Peyer's patch (tissue), 4 donors: ENCODE measurements at regions not wholly inside any gene's neighbourhood (a gene's known extent, or its start where the extent isn't known, plus 50 kb on each side); places are given as distances from the start of the nearest gene placed in this dataset.
"Not testable (repeated sequence)": the region's sequence is repeated elsewhere in the genome, so short reads cannot be mapped to it uniquely, and the experiment has no call there.

Experiments used
- DNase-seq, 3 donors: peaks; one replicate each; pipeline ENCODE4 v3.0.0-alpha.2; 2017 to 2019
- H3K27ac ChIP-seq, 4 donors: fragments of 200-600 bp; sonication (generic); one replicate each; pipeline ENCODE4 v1.5.1; 2016 to 2019
- H3K27me3 ChIP-seq, 2 donors: fragments of 200-600 bp; sonication (generic); one replicate each; pipeline ENCODE4 v1.5.1; 2019
- H3K36me3 ChIP-seq, 3 donors: fragments of 200-600 bp; sonication (generic); one replicate each; pipeline ENCODE4 v1.5.1; 2016 to 2019
- H3K4me1 ChIP-seq, 4 donors: fragments of 200-600 bp; sonication (generic); one replicate each; pipeline ENCODE4 v1.5.1; 2016 to 2019
- H3K4me3 ChIP-seq, 4 donors: fragments of 200-600 bp; sonication (generic); 1 replicate in 3 of 4; 2 replicates in 1 of 4; pipeline ENCODE4 v1.5.1; 2016 to 2019; ENCODE audit warnings: mild to moderate bottlenecking in 1 of 4
- H3K9me3 ChIP-seq, 4 donors: fragments of 200-600 bp; sonication (generic); one replicate each; pipeline ENCODE4 v1.5.1; 2016 to 2019; ENCODE audit warnings: mild to moderate bottlenecking in 1 of 4
- POLR2A ChIP-seq, 2 donors: fragments of 450-650 bp; IDR thresholded peaks; one replicate each; pipeline ENCODE4 v1.5.1; 2017; ENCODE audit warnings: antibody characterized with exemption in 2 of 2, mild to moderate bottlenecking in 2 of 2, moderate library complexity in 2 of 2
- TF ChIP-seq, protein P1 (sequence below), 6 experiments: fragments of 450-650 bp in 4 of 6; fragments of 200-600 bp in 2 of 6; sonication (generic) in 1 of 6; IDR thresholded peaks; one replicate each; pipeline ENCODE4 v1.5.1; 2017 to 2019; ENCODE audit warnings: antibody characterized with exemption in 6 of 6, mild to moderate bottlenecking in 3 of 6, moderate library complexity in 1 of 6

DNA sequence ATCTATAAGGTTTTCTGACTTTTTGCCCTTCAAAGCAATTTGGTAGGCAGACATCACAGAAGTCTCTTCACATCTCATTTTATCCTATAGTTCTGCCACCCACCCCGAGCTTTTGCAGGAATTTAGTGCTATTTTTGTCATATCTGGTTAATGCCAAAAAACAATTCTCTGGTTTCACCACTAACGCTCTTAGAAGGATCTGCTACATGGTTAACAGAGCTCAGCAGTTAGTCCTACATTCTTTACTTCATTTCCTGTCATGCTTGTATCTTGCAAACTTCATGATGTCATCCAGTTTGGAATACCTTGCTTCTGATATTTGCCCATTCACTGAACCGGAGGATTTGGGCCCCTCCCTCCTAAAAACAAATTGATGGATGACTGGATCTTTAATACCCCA lies 116.8 kb upstream of the SERPINE2 start:
- Histone ChIP-seq H3K4me3 (no peak overlapping the region), H3K27me3 (no peaks in the 10 kb centered on the region), H3K36me3 (no peaks in the 10 kb centered on the region), H3K27ac (no peak overlapping the region), H3K9me3 (no peaks in the 10 kb centered on the region), H3K4me1 (peaks cover 0 to 9% (median 0%) of the 10 kb centered on the region in 4 donors)
- TF ChIP-seq, protein P1, sequence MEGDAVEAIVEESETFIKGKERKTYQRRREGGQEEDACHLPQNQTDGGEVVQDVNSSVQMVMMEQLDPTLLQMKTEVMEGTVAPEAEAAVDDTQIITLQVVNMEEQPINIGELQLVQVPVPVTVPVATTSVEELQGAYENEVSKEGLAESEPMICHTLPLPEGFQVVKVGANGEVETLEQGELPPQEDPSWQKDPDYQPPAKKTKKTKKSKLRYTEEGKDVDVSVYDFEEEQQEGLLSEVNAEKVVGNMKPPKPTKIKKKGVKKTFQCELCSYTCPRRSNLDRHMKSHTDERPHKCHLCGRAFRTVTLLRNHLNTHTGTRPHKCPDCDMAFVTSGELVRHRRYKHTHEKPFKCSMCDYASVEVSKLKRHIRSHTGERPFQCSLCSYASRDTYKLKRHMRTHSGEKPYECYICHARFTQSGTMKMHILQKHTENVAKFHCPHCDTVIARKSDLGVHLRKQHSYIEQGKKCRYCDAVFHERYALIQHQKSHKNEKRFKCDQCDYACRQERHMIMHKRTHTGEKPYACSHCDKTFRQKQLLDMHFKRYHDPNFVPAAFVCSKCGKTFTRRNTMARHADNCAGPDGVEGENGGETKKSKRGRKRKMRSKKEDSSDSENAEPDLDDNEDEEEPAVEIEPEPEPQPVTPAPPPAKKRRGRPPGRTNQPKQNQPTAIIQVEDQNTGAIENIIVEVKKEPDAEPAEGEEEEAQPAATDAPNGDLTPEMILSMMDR (IDR thresholded peaks at IDR 0.05): no peak
- no peak for TF ChIP-seq POLR2A (IDR thresholded peaks at IDR 0.05)
- no peak for DNase-seq

DNA sequence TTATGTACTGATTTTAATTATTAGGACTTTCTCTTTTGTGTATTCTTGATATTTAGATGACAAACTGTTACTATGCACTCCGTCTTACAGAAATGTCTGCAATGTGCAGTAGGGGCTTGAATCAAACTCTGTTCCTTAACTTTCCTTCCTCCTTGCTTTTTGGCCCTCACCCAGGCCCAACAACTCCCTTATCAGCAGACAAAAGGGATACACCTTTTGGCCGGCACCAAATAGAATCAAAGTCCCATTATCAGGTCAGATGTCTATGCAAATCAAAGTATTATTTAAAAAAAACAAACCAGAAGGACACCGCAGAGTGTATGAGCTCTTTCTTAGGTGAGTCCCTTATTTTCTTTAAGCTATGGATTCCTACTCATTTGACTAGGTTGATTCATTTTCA lies 116.3 kb upstream of the SERPINE2 start:
- no peak for DNase-seq

DNA sequence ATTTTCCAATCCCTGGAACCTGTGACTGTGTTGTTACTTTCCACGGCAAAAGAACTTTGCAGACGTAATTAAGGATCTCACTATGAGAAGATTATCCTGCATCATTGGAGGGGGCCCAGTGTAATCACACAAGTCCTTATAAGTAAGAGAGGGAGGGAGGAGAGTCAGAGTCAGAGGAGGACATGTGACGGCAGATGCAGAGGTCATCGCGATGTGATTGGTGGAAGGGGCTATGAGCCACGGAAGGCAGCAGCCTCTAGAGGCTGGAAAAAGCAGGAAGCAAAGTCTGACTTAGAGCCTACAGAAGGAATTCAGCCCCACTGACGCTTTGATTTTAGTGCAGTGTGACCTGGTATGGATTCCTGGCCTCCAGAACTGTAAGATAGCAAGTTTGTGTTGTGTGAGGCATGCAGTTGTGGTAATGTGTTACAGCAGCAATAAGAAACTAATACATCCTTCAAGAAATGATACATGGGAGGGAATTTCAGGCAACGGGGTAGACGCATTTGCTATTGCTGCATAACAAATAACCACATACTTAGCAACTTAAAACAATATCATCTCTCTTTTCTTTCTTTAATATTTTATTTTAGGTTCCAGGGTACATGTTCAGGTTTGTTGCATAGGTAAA lies 112.7 kb upstream of the SERPINE2 start:
- no peak for DNase-seq
- Histone ChIP-seq H3K4me3 (no peak overlapping the region), H3K9me3 (no peaks in the 10 kb centered on the region), H3K4me1 (peaks cover 0 to 12% (median 1%) of the 10 kb centered on the region in 4 donors), H3K36me3 (no peaks in the 10 kb centered on the region), H3K27me3 (no peaks in the 10 kb centered on the region), H3K27ac (no peak overlapping the region)
- TF ChIP-seq, protein P1 (IDR thresholded peaks at IDR 0.05): no peak
- TF ChIP-seq POLR2A (IDR thresholded peaks at IDR 0.05): no peak

More for the DNA sequence above, 116.3 kb upstream of the SERPINE2 start:
- H3K4me3 ChIP-seq: no peak overlapping the region
- peaks cover 0 to 9% (median 0%) of the 10 kb centered on the region in 4 donors for H3K4me1 ChIP-seq
- peak overlapping the region in 1 of 4 donors; percentile 59 for H3K27ac ChIP-seq
- H3K9me3 ChIP-seq: no peaks in the 10 kb centered on the region
- no peaks in the 10 kb centered on the region for H3K36me3 ChIP-seq
- TF ChIP-seq, protein P1 (IDR thresholded peaks at IDR 0.05): no peak
- TF ChIP-seq POLR2A (IDR thresholded peaks at IDR 0.05): no peak
- no peaks in the 10 kb centered on the region for H3K27me3 ChIP-seq

DNA sequence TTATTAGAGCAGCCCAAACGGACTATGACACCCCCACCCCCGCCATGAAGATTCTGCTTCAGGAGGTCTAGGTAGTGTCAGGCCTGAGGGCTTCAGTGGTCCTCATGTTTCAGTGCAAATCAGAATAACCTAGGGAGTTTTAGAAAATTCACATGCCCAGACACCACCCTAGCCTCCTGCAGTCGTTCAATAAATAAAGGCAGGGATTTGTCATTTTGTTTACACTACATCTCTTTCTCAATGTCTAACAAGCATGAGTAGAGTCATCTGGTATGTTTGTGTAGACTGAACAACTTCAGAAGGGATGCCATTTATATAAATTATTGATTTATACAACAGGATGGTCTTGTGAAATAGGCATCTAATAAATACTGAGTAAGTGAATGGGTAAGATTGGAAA lies 112.1 kb upstream of the SERPINE2 start:
- H3K4me3 ChIP-seq: no peak overlapping the region
- H3K27ac ChIP-seq: no peak overlapping the region
- H3K36me3 ChIP-seq: no peaks in the 10 kb centered on the region
- H3K9me3 ChIP-seq: no peaks in the 10 kb centered on the region
- H3K4me1 ChIP-seq: peaks cover 0 to 15% (median 2%) of the 10 kb centered on the region in 4 donors
- DNase-seq: no peak
- H3K27me3 ChIP-seq: no peaks in the 10 kb centered on the region
- TF ChIP-seq, protein P1 (IDR thresholded peaks at IDR 0.05): no peak
- TF ChIP-seq POLR2A (IDR thresholded peaks at IDR 0.05): no peak

DNA sequence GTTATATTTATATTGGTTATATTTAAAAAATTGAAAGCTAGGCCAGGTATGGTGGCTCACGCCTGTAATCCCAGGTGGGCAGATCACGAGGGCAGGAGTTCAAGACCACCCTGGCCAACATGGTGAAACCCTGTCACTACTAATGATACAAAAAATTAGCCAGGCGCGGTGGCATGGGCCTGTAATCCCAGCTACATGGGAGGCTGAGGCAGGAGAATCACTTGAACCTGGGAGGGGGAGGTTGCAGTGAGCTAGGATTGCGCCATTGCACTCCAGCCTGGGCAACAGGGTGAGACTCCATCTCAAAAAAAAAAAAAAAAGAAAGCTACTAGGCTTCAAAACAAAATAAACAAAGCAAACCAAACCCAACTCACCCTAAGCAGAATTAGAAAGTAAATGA lies 109.0 kb upstream of the SERPINE2 start:
- H3K36me3 ChIP-seq, DNase-seq, H3K27me3 ChIP-seq, H3K9me3 ChIP-seq, H3K4me3 ChIP-seq, H3K4me1 ChIP-seq: not testable (repeated sequence)
- H3K27ac ChIP-seq: peak overlapping the region in 3 of 4 donors; percentile 23 to 82 (median 77)

DNA sequence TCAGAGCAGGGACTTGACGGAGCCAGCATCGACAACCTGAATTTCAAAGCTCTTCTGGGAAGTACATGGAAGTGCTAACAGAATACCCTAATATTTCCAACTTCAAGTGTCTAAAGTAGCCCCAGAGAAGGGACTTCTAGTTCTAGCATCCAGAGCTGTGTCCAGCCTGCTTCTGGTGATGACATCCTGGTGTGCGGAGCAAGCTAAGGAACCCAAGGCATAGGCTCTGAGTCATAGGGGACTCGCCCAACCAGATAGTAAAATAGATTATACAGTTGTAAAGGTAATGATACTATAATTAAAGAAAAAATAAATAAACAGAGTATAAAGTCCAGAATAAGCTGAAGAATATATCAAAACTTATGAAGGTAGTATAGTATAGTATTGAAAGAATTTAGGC lies 108.1 kb upstream of the SERPINE2 start:
- no peaks in the 10 kb centered on the region for H3K27me3 ChIP-seq
- H3K9me3 ChIP-seq: no peaks in the 10 kb centered on the region
- H3K27ac ChIP-seq: peak overlapping the region in 3 of 4 donors; percentile 34 to 84 (median 77)
- peak in 2 of 3 donors; percentile 56 to 80 for DNase-seq
- H3K4me1 ChIP-seq: peaks cover 0 to 6% (median 2%) of the 10 kb centered on the region in 4 donors
- H3K4me3 ChIP-seq: no peak overlapping the region
- H3K36me3 ChIP-seq: no peaks in the 10 kb centered on the region
- TF ChIP-seq POLR2A (IDR thresholded peaks at IDR 0.05): peak in 1 of 2 donors; percentile 73
- TF ChIP-seq, protein P1 (IDR thresholded peaks at IDR 0.05): no peak
